SK-N-SH (cell line): ENCODE measurements at regions not wholly inside any gene's neighbourhood (a gene's known extent, or its start where the extent isn't known, plus 50 kb on each side); places are given as distances from the start of the nearest gene placed in this dataset.

Experiments
- CTCF ChIA-PET: fragments of 300-600, 350-600 bp; formaldehyde crosslinking; extraction: SDS; loops from one replicate; lab custom pipeline; 2021; lab: Yijun Ruan, JAX
- POLR2A ChIA-PET: fragments of 350-600 bp; sonication (Branson Sonifier 250); formaldehyde crosslinking; extraction: SDS; loops from one replicate; lab custom pipeline; 2020; ENCODE audit warnings: antibody characterized with exemption, inconsistent platforms; lab: Yijun Ruan, JAX
- DNase-seq: peaks from one replicate; pipeline ENCODE4 v3.0.0; 2012
- H2AFZ ChIP-seq: fragments of 200-600 bp; sonication (generic); 2 replicates; pipeline ENCODE4 v1.8.1; 2016; ENCODE audit warnings: antibody characterized with exemption, mild to moderate bottlenecking, low read depth
- H3F3A ChIP-seq: fragments of 200-600 bp; sonication (generic); replicated peaks from 2 replicates; pipeline ENCODE3; 2016; ENCODE audit warnings: antibody characterized with exemption, mild to moderate bottlenecking; ENCODE audit not compliant: insufficient read depth
- H3K27ac ChIP-seq, 2 experiments: fragments of 200-500 bp in 1 of 2; fragments of 200-600 bp in 1 of 2; sonication (Bioruptor generic) in 1 of 2; sonication (generic), shearing (Covaris generic) in 1 of 2; 2 replicates each; pipeline versions ENCODE4 v1.5.1 to v1.6.1; 2014 to 2016; ENCODE audit warnings: low read depth in 2 of 2, inconsistent platforms in 1 of 2, low read length in 1 of 2, mild to moderate bottlenecking in 1 of 2, mixed read lengths in 1 of 2
- H3K27me3 ChIP-seq: fragments of 200-600 bp; sonication (generic), shearing (Covaris generic); 2 replicates; pipeline ENCODE4 v1.6.1; 2016; ENCODE audit warnings: mixed run types; ENCODE audit not compliant: insufficient read depth
- H3K36me3 ChIP-seq, 2 experiments: fragments of 200-500 bp in 1 of 2; fragments of 200-600 bp in 1 of 2; sonication (Bioruptor generic) in 1 of 2; sonication (generic) in 1 of 2; replicated peaks in 1 of 2; 2 replicates each; pipeline versions ENCODE3 to v1.5.1; 2014 to 2016; ENCODE audit warnings: low read length in 1 of 2, mild to moderate bottlenecking in 1 of 2; ENCODE audit not compliant: insufficient read depth in 2 of 2, control insufficient read depth in 1 of 2
- H3K4me1 ChIP-seq, 2 experiments: fragments of 200-500 bp in 1 of 2; fragments of 200-600 bp in 1 of 2; sonication (Bioruptor generic) in 1 of 2; sonication (generic), shearing (Covaris generic) in 1 of 2; 2 replicates each; pipeline versions ENCODE4 v1.5.1 to v1.6.1; 2014 to 2016; ENCODE audit warnings: low read depth in 1 of 2, low read length in 1 of 2, mixed run types in 1 of 2; ENCODE audit not compliant: insufficient read depth in 2 of 2, control insufficient read depth in 1 of 2
- H3K4me2 ChIP-seq: fragments of 200-600 bp; sonication (generic), shearing (Covaris generic); 2 replicates; pipeline ENCODE4 v1.6.1; 2017; ENCODE audit warnings: mixed run types
- H3K4me3 ChIP-seq, 2 experiments: fragments of 200-500 bp in 1 of 2; fragments of 200-600 bp in 1 of 2; sonication (Bioruptor generic) in 1 of 2; sonication (generic), shearing (Covaris generic) in 1 of 2; 2 replicates each; pipeline versions ENCODE4 v1.5.1 to v1.8.1; 2014 to 2016; ENCODE audit warnings: low read depth in 2 of 2, inconsistent platforms in 1 of 2, low read length in 1 of 2, mild to moderate bottlenecking in 1 of 2, mixed read lengths in 1 of 2, moderate library complexity in 1 of 2
- H3K79me2 ChIP-seq: fragments of 200-600 bp; sonication (generic); 2 replicates; pipeline ENCODE4 v1.8.1; 2017; ENCODE audit warnings: mild to moderate bottlenecking; ENCODE audit not compliant: insufficient read depth
- H3K9ac ChIP-seq: fragments of 200-600 bp; sonication (generic); 2 replicates; pipeline ENCODE4 v1.6.1; 2017; ENCODE audit warnings: mixed run types
- H3K9me2 ChIP-seq: fragments of 200-600 bp; sonication (generic); 2 replicates; pipeline ENCODE4 v1.6.1; 2017; ENCODE audit warnings: mixed run types
- H3K9me3 ChIP-seq: fragments of 200-600 bp; sonication (generic); 2 replicates; pipeline ENCODE4 v1.6.1; 2017; ENCODE audit warnings: mixed run types, mild to moderate bottlenecking, moderate library complexity
- H4K20me1 ChIP-seq: fragments of 200-600 bp; sonication (generic); 2 replicates; pipeline ENCODE4 v1.6.1; 2017; ENCODE audit warnings: mild to moderate bottlenecking, mixed run types; ENCODE audit not compliant: insufficient read depth
- ELF1 ChIP-seq: IDR thresholded peaks from 2 replicates; pipeline ENCODE4 v1.4.0; 2012
- EZH2phosphoT487 ChIP-seq: fragments of 200-600 bp; sonication (generic); IDR thresholded peaks from 2 replicates; pipeline ENCODE4 v1.6.1; 2017; ENCODE audit warnings: low read depth, mixed run types, mild to moderate bottlenecking, antibody characterized with exemption, moderate library complexity, borderline replicate concordance
- NRF1 ChIP-seq: IDR thresholded peaks from 2 replicates; pipeline ENCODE4 v1.6.1; 2012; ENCODE audit warnings: low read depth, mild to moderate bottlenecking, low read length
- RFX5 ChIP-seq: IDR thresholded peaks from 2 replicates; pipeline ENCODE4 v1.6.1; 2012; ENCODE audit warnings: mild to moderate bottlenecking, improper control_type of control experiment, low read length
- TAF1 ChIP-seq: IDR thresholded peaks from 2 replicates; pipeline ENCODE4 v1.6.1; 2012; ENCODE audit warnings: low read depth, mild to moderate bottlenecking, low read length, moderate library complexity, borderline replicate concordance
- TCF12 ChIP-seq: IDR thresholded peaks from 2 replicates; pipeline ENCODE4 v1.4.0; 2012
- ZBTB33 ChIP-seq: IDR thresholded peaks from 2 replicates; pipeline ENCODE4 v1.4.0; 2012; ENCODE audit warnings: low read depth, borderline replicate concordance
- WGBS: methylation state at CpG from one replicate; pipeline ENCODE4 v1.1.6; 2017; ENCODE audit warnings: low lambda C conversion rate; 5-methylcytosine and 5-hydroxymethylcytosine counted together

GRCh38 chr16:27129401-27129800 lies 62.7 kb downstream of the C16orf82 start (continued):
- TF ChIP-seq ZBTB33: no peak
- no peak for TF ChIP-seq TCF12
- TF ChIP-seq, all 33 proteins: peak for 0

- Histone ChIP-seq H3F3A (no peaks in the 10 kb centered on the region), H3K9me3 (no peaks in the 10 kb centered on the region), H3K27me3 (0 out of 2 replicates have a peak, but pooled peaks cover 4% of the 10 kb centered on the region), H3K4me3 (no peak overlapping the region), H4K20me1 (no peaks in the 10 kb centered on the region), H3K9ac (no peak overlapping the region), H3K27ac (no peak overlapping the region), H2AFZ (no peak overlapping the region), H3K36me3 (no peaks in the 10 kb centered on the region), H3K79me2 (no peaks in the 10 kb centered on the region), H3K4me2 (no peak overlapping the region), H3K4me1 (no peaks in the 10 kb centered on the region), H3K9me2 (no peaks in the 10 kb centered on the region)
- 29% methylated on average over 5 of the region's 5 CpGs for WGBS
- ChIA-PET CTCF (no interaction called here), POLR2A (no interaction called here)
- DNase-seq: no peak
- TF ChIP-seq NRF1: no peak
- TF ChIP-seq ZBTB33: no peak
- TF ChIP-seq EZH2phosphoT487: no peak
- no peak for TF ChIP-seq ELF1
- TF ChIP-seq TAF1: no peak
Observed at GRCh38 chr16:27138257-27138656, 65.1 kb upstream of the KDM8 start.

GRCh38 chr16:27145630-27146029 lies 57.7 kb upstream of the KDM8 start:
- H3K79me2 ChIP-seq: no peaks in the 10 kb centered on the region
- CTCF ChIA-PET: interaction anchor here (0.8 to 1.5 kb wide), 3 partner anchors 8 to 49 kb away, joined by 3 to 6 read pairs (median 4); no protein-coding TSS in a partner anchor
- POLR2A ChIA-PET: no interaction called here
- TF ChIP-seq RFX5 (no peak), ELF1 (no peak), NRF1 (no peak), ZBTB33 (no peak)
- no peaks in the 10 kb centered on the region for H3K9me2 ChIP-seq
- no peak overlapping the region for H3K27ac ChIP-seq
- H3K27me3 ChIP-seq: no peaks in the 10 kb centered on the region
- no peaks in the 10 kb centered on the region for H3F3A ChIP-seq
- no peaks in the 10 kb centered on the region for H3K36me3 ChIP-seq
- H3K9me3 ChIP-seq: no peaks in the 10 kb centered on the region
- H3K4me2 ChIP-seq: no peak overlapping the region
- no peak overlapping the region for H2AFZ ChIP-seq
- DNase-seq: no peak
- H3K4me3 ChIP-seq: no peak overlapping the region
- H3K4me1 ChIP-seq: no peaks in the 10 kb centered on the region; a peak in 1 of 4 replicates
- no peaks in the 10 kb centered on the region for H4K20me1 ChIP-seq
- 38% methylated on average over 1 of the region's 1 CpG for WGBS
- no peak overlapping the region for H3K9ac ChIP-seq
